DOHH2 (cell line): ENCODE measurements at regions not wholly inside any gene's neighbourhood (a gene's known extent, or its start where the extent isn't known, plus 50 kb on each side); places are given as distances from the start of the nearest gene placed in this dataset.

Experiments
- EZH2phosphoT487 ChIP-seq: fragments of 200-600 bp; sonication (generic); IDR thresholded peaks from 2 replicates; pipeline ENCODE4 v1.6.1; 2017; ENCODE audit warnings: borderline replicate concordance, mild to moderate bottlenecking, antibody characterized with exemption, low read length, moderate library complexity, mixed read lengths
- TF ChIP-seq, protein P1 (sequence below): fragments of 200-600 bp; sonication (generic); IDR thresholded peaks from one replicate; pipeline ENCODE4 v1.5.1; 2014; ENCODE audit warnings: antibody characterized with exemption, mild to moderate bottlenecking, low read depth, low read length; ENCODE audit not compliant: poor library complexity, severe bottlenecking

DNA sequence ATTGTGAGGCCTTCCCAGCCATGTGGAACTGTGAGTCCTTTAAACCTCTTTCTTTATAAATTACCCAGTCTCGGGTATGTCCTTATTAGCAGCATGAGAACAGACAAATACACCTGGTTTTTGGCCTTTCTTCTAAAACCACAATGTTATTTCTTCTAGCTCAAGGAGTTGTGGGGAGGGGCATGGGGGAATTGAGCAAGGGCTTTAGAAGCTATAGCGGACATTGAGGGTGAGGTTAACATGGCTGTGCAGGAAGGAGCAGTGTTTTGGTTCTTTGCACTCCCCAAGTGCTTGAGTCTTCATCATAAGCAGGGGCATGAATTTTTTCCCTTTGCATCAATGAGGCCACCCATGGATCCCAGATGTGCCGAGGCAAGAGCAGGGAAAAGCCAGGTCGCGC is 86.8 kb downstream of the SPRING1 start:
- TF ChIP-seq, protein P1, sequence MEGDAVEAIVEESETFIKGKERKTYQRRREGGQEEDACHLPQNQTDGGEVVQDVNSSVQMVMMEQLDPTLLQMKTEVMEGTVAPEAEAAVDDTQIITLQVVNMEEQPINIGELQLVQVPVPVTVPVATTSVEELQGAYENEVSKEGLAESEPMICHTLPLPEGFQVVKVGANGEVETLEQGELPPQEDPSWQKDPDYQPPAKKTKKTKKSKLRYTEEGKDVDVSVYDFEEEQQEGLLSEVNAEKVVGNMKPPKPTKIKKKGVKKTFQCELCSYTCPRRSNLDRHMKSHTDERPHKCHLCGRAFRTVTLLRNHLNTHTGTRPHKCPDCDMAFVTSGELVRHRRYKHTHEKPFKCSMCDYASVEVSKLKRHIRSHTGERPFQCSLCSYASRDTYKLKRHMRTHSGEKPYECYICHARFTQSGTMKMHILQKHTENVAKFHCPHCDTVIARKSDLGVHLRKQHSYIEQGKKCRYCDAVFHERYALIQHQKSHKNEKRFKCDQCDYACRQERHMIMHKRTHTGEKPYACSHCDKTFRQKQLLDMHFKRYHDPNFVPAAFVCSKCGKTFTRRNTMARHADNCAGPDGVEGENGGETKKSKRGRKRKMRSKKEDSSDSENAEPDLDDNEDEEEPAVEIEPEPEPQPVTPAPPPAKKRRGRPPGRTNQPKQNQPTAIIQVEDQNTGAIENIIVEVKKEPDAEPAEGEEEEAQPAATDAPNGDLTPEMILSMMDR = no peak
- TF ChIP-seq EZH2phosphoT487 = no peak
